HepG2 (cell line): ENCODE measurements at regions not wholly inside any gene's neighbourhood (a gene's known extent, or its start where the extent isn't known, plus 50 kb on each side); places are given as distances from the start of the nearest gene placed in this dataset.

Experiments
- ATF6 ChIP-seq: sonication (generic); formaldehyde crosslinking; conservative IDR thresholded peaks from 2 replicates; pipeline ENCODE4 v1.4.0; 2020; ENCODE audit warnings: missing genetic modification reagents
- CREM ChIP-seq, 2 experiments: sonication (generic) in 1 of 2; formaldehyde crosslinking in 1 of 2; IDR thresholded peaks; 2 replicates each; pipeline versions ENCODE4 v1.4.0 to v1.6.1; 2016 to 2020; ENCODE audit warnings: antibody characterized with exemption in 1 of 2, mild to moderate bottlenecking in 1 of 2, missing genetic modification reagents in 1 of 2
- ETV6 ChIP-seq: sonication (generic); formaldehyde crosslinking; conservative IDR thresholded peaks from 2 replicates; pipeline ENCODE4 v1.4.0; 2020; ENCODE audit warnings: missing genetic modification reagents
- MIER2 ChIP-seq: IDR thresholded peaks from 2 replicates; pipeline ENCODE4 v1.6.1; 2016; ENCODE audit warnings: missing biosample characterization, missing genetic modification reagents
- MTF1 ChIP-seq: sonication (generic); formaldehyde crosslinking; IDR thresholded peaks from 2 replicates; pipeline ENCODE4 v1.5.0; 2020; ENCODE audit warnings: missing genetic modification reagents
- RBAK ChIP-seq: sonication (generic); formaldehyde crosslinking; IDR thresholded peaks from 2 replicates; pipeline ENCODE4 v1.5.1; 2020; ENCODE audit warnings: mild to moderate bottlenecking, missing genetic modification reagents
- RNF219 ChIP-seq: sonication (generic); formaldehyde crosslinking; IDR thresholded peaks from 2 replicates; pipeline ENCODE4 v1.5.0; 2020; ENCODE audit warnings: mild to moderate bottlenecking, missing genetic modification reagents
- ZBTB2 ChIP-seq: sonication (generic); formaldehyde crosslinking; IDR thresholded peaks from 2 replicates; pipeline ENCODE4 v1.8.0; 2022; ENCODE audit warnings: low read depth, missing genetic modification reagents
- ZFP41 ChIP-seq: sonication (generic); formaldehyde crosslinking; IDR thresholded peaks from 2 replicates; pipeline ENCODE4 v1.4.0; 2020; ENCODE audit warnings: mild to moderate bottlenecking, missing genetic modification reagents, borderline replicate concordance
- ZNF138 ChIP-seq: sonication (generic); formaldehyde crosslinking; IDR thresholded peaks from 2 replicates; pipeline ENCODE4 v1.5.0; 2020; ENCODE audit warnings: mild to moderate bottlenecking, low read depth, missing genetic modification reagents
- ZNF691 ChIP-seq: sonication (generic); formaldehyde crosslinking; IDR thresholded peaks from 2 replicates; pipeline ENCODE4 v1.4.0; 2020; ENCODE audit warnings: missing genetic modification reagents, low read depth, mild to moderate bottlenecking, borderline replicate concordance

GRCh38 chr6:113171882-113172281 lies 685.3 kb upstream of the MARCKS start (continued):
- TF ChIP-seq ATF6 (CRISPR knock-in tag) (no peak), ETV6 (CRISPR knock-in tag) (no peak), RBAK (CRISPR knock-in tag) (no peak), CREM (IDR thresholded peaks at IDR 0.05) (no peak), CREM (CRISPR knock-in tag; IDR thresholded peaks at IDR 0.05) (no peak), ZNF138 (no peak), RNF219 (CRISPR knock-in tag) (no peak), ZFP41 (CRISPR knock-in tag) (no peak), MTF1 (CRISPR knock-in tag) (no peak), ZBTB2 (CRISPR knock-in tag) (no peak), MIER2 (no peak), ZNF691 (CRISPR knock-in tag) (no peak)
